ENCODE measurements at regions not wholly inside any gene's neighbourhood (a gene's known extent, or its start where the extent isn't known, plus 50 kb on each side); places are given as distances from the start of the nearest gene placed in this dataset.

DNA sequence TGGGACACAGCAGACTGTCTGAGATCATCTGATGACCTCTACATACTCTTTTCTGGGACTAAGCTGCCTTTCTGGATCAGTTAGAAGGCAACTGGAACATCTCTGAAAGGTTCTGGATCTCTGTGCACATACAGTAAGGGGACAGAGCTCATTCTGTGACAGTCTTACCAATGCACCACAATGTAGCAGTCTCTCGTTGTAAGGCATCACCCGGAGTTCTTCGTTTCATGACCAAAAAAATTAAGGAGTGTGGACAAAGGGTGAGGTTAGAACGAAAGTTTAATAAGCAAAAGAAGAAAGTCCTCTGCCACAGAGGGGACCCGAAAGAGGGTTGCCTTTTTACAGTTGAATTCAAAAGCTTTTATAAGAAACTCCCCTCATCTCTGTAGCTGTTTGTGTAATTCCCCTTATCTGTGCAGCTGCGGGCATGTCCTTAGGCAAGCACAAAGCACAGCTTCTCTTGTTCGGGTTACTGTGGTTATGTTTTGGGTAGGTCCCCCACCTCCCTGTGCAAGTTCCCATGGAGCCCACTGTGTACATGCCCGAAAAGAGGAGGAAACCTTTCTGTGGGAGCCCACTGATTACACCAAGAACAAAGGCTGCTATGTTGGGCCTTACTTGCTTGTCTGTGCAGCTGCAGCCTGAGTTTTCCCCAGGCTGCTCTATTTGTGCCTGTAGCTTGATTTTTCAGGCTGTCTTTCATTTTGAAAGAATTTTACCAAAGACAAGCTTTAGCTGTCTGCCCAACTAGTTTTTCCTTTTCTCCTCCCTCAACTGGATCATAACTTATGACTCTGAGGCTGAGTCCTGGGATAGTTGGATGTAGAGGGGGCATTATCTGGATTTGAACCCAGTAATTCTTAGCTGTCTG lies 53.1 kb upstream of the CACNA1E start:
- no peak for DNase-seq (ENCODE audit: low spot score)

Measured in CD4-positive, alpha-beta T cell treated with Interleukin-6 at 100 ng/mL for 8 hours (primary cell).